Urinary bladder (tissue), 3 donors: ENCODE measurements at regions not wholly inside any gene's neighbourhood (a gene's known extent, or its start where the extent isn't known, plus 50 kb on each side); places are given as distances from the start of the nearest gene placed in this dataset.

ENCODE experiments used
- DNase-seq: peaks from one replicate; pipeline ENCODE4 v3.0.0-alpha.2; 2015; ENCODE audit errors: extremely low spot score
- H3K27ac ChIP-seq: one replicate; pipeline ENCODE4 v1.5.1; 2013; ENCODE audit warnings: low read depth, mild to moderate bottlenecking, moderate library complexity
- H3K36me3 ChIP-seq: one replicate; pipeline ENCODE4 v1.6.1; 2013; ENCODE audit warnings: mild to moderate bottlenecking, moderate library complexity; ENCODE audit not compliant: insufficient read depth
- H3K4me1 ChIP-seq: one replicate; pipeline ENCODE4 v1.6.1; 2013; ENCODE audit warnings: mild to moderate bottlenecking, moderate library complexity; ENCODE audit not compliant: insufficient read depth
- H3K4me3 ChIP-seq: one replicate; pipeline ENCODE4 v1.5.1; 2013; ENCODE audit warnings: low read depth, low read length
- WGBS: extraction: QIAGEN DNeasy Blood & Tissue Kit; methylation state at CpG from one replicate; pipeline ENCODE4 v1.1.7; 2013; 5-methylcytosine and 5-hydroxymethylcytosine counted together
- donor health status: healthy with polysubstance abuse.
- donor health status: healthy.

GRCh38 chr5:138661291-138661960, 86.2 kb upstream of the HSPA9 start:
- WGBS = 86% methylated on average over 19 of the region's 19 CpGs
- no peak overlapping the region for H3K27ac ChIP-seq
- DNase-seq = no peak
- H3K36me3 ChIP-seq = no peaks in the 10 kb centered on the region
- no peaks in the 10 kb centered on the region for H3K4me1 ChIP-seq
- H3K4me3 ChIP-seq = no peak overlapping the region

GRCh38 chr5:138660051-138660572, 84.9 kb upstream of the HSPA9 start:
- Histone ChIP-seq H3K27ac (no peak overlapping the region), H3K4me3 (no peak overlapping the region), H3K36me3 (no peaks in the 10 kb centered on the region), H3K4me1 (no peaks in the 10 kb centered on the region)
- DNase-seq = no peak
- 58% methylated on average over 4 of the region's 4 CpGs for WGBS

- DNase-seq = no peak
- no peaks in the 10 kb centered on the region for H3K4me1 ChIP-seq
- H3K27ac ChIP-seq = no peak overlapping the region
- H3K4me3 ChIP-seq = no peak overlapping the region
- no peaks in the 10 kb centered on the region for H3K36me3 ChIP-seq
- WGBS = 83% methylated on average over 3 of the region's 3 CpGs
Observed at GRCh38 chr5:138659561-138659960, 84.4 kb upstream of the HSPA9 start.

GRCh38 chr5:138659121-138659520, 83.9 kb upstream of the HSPA9 start:
- WGBS = 90% methylated on average over 3 of the region's 3 CpGs
- H3K4me3 ChIP-seq = no peak overlapping the region

GRCh38 chr5:138658676-138659075, 83.5 kb upstream of the HSPA9 start:
- Histone ChIP-seq H3K36me3 (no peaks in the 10 kb centered on the region), H3K4me1 (no peaks in the 10 kb centered on the region), H3K4me3 (no peak overlapping the region), H3K27ac (no peak overlapping the region)
- WGBS = 82% methylated on average over 6 of the region's 6 CpGs
- no peak for DNase-seq

More at GRCh38 chr5:138659121-138659520, 83.9 kb upstream of the HSPA9 start:
- Histone ChIP-seq H3K27ac (no peak overlapping the region), H3K36me3 (no peaks in the 10 kb centered on the region), H3K4me1 (no peaks in the 10 kb centered on the region)
- no peak for DNase-seq

GRCh38 chr5:138657360-138657759, 82.2 kb upstream of the HSPA9 start:
- H3K36me3 ChIP-seq = no peaks in the 10 kb centered on the region
- no peaks in the 10 kb centered on the region for H3K4me1 ChIP-seq
- no peak overlapping the region for H3K4me3 ChIP-seq
- H3K27ac ChIP-seq = no peak overlapping the region
- 75% methylated on average over 4 of the region's 4 CpGs for WGBS
- no peak for DNase-seq

- no peak overlapping the region for H3K27ac ChIP-seq
- no peaks in the 10 kb centered on the region for H3K36me3 ChIP-seq
- H3K4me3 ChIP-seq = no peak overlapping the region
- no peak for DNase-seq
- 72% methylated on average over 4 of the region's 4 CpGs for WGBS
- H3K4me1 ChIP-seq = no peaks in the 10 kb centered on the region
Observed at GRCh38 chr5:138656916-138657315, 81.7 kb upstream of the HSPA9 start.

- no peak for DNase-seq
- Histone ChIP-seq H3K27ac (no peak overlapping the region), H3K4me3 (no peak overlapping the region), H3K36me3 (no peaks in the 10 kb centered on the region), H3K4me1 (no peaks in the 10 kb centered on the region)
- WGBS = 80% methylated on average over 6 of the region's 6 CpGs
Observed at GRCh38 chr5:138655530-138656190, 80.5 kb upstream of the HSPA9 start.

GRCh38 chr5:138654281-138654867, 79.2 kb upstream of the HSPA9 start:
- H3K27ac ChIP-seq = no peak overlapping the region
- H3K4me1 ChIP-seq = no peaks in the 10 kb centered on the region
- WGBS = 67% methylated on average over 8 of the region's 8 CpGs
- DNase-seq = no peak
- no peaks in the 10 kb centered on the region for H3K36me3 ChIP-seq
- no peak overlapping the region for H3K4me3 ChIP-seq

- no peaks in the 10 kb centered on the region for H3K36me3 ChIP-seq
- H3K4me1 ChIP-seq = no peaks in the 10 kb centered on the region
- H3K4me3 ChIP-seq = no peak overlapping the region
- 73% methylated on average over 4 of the region's 4 CpGs for WGBS
- DNase-seq = no peak
- H3K27ac ChIP-seq = no peak overlapping the region
Observed at GRCh38 chr5:138653502-138653901, 78.3 kb upstream of the HSPA9 start.

GRCh38 chr5:138651767-138652117, 76.5 kb upstream of the HSPA9 start:
- Histone ChIP-seq H3K27ac (no peak overlapping the region), H3K4me1 (no peaks in the 10 kb centered on the region), H3K36me3 (no peaks in the 10 kb centered on the region), H3K4me3 (no peak overlapping the region)
- WGBS = 73% methylated on average over 6 of the region's 6 CpGs
- DNase-seq = no peak

GRCh38 chr5:138651058-138651766, 76.0 kb upstream of the HSPA9 start:
- Histone ChIP-seq H3K27ac (no peak overlapping the region), H3K4me1 (no peaks in the 10 kb centered on the region), H3K36me3 (no peaks in the 10 kb centered on the region), H3K4me3 (no peak overlapping the region)
- DNase-seq = no peak
- WGBS = 66% methylated on average over 14 of the region's 14 CpGs

- Histone ChIP-seq H3K27ac (no peak overlapping the region), H3K4me3 (no peak overlapping the region), H3K36me3 (no peaks in the 10 kb centered on the region), H3K4me1 (no peaks in the 10 kb centered on the region)
- no peak for DNase-seq
- WGBS = 94% methylated on average over 7 of the region's 7 CpGs
Observed at GRCh38 chr5:138650196-138650595, 75.0 kb upstream of the HSPA9 start.

- Histone ChIP-seq H3K36me3 (no peaks in the 10 kb centered on the region), H3K4me1 (no peaks in the 10 kb centered on the region), H3K4me3 (no peak overlapping the region), H3K27ac (no peak overlapping the region)
- WGBS = 39% methylated on average over 3 of the region's 3 CpGs
- DNase-seq = no peak
Observed at GRCh38 chr5:138649775-138650174, 74.6 kb upstream of the HSPA9 start.
